NCI-H510A treated with DMSO at 0.1 percent for 48 hours (cell line): ENCODE measurements at regions not wholly inside any gene's neighbourhood (a gene's known extent, or its start where the extent isn't known, plus 50 kb on each side); places are given as distances from the start of the nearest gene placed in this dataset.

Experiments
- DNase-seq: peaks from one replicate; lab custom pipeline; 2025; lab: John Stamatoyannopoulos, UW

- no peak for DNase-seq
Measured at GRCh38 chr14:22513066-22513812, 75.8 kb downstream of the DAD1 start.

- no peak for DNase-seq
Measured at GRCh38 chr14:22512106-22512814, 76.8 kb downstream of the DAD1 start.

- DNase-seq = no peak
Measured at GRCh38 chr14:22510527-22511110, 78.4 kb downstream of the DAD1 start.

- no peak for DNase-seq
Measured at GRCh38 chr14:22509751-22510300, 79.2 kb downstream of the DAD1 start.

DNA sequence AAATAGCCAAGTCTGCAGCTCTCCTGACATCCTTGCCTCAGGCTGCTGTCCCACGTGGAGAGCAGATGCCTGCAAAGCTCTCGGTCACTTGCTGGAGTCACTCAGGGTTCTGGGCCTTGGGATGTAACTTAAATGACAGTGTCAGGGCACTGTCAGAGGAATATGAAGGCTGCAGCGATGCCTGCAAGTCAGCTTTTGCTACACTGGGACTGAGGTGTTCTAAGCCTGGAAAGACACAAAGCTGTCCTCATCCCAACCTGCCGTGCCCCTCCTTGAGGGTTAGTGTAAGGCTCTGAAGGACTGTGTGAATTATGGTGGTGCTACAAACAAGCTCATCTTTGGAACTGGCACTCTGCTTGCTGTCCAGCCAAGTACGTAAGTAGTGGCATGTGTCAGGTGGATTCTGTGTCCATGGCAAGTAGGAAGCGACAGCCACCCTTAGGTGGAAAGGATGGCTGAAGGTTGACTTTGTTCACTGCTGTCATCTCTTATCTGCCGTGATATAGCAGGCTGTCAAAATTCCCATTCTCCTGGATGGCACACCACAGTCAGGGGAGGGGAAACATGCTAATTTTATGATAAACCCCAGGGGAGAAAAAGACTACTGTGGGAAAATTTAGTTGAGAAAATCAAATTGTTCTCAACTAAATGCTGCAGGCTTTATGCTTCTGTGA, 79.9 kb downstream of the DAD1 start:
- no peak for DNase-seq

GRCh38 chr14:22508662-22509035, 80.4 kb downstream of the DAD1 start:
- no peak for DNase-seq

DNA sequence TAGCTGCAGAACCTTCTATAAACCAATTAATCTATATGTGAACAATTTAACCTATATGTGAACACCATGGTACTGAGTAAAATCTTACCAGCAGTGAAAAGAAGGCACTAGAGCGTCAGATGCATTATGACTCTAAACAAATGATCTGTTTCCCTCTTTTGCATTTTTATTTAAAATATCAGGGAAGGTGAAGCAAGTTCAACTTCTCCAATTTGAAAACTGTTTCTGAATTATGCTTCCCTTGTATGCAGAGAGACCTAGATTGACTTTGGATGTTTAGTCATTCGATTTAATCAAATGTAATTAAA, 80.9 kb downstream of the DAD1 start:
- DNase-seq = no peak

DNA sequence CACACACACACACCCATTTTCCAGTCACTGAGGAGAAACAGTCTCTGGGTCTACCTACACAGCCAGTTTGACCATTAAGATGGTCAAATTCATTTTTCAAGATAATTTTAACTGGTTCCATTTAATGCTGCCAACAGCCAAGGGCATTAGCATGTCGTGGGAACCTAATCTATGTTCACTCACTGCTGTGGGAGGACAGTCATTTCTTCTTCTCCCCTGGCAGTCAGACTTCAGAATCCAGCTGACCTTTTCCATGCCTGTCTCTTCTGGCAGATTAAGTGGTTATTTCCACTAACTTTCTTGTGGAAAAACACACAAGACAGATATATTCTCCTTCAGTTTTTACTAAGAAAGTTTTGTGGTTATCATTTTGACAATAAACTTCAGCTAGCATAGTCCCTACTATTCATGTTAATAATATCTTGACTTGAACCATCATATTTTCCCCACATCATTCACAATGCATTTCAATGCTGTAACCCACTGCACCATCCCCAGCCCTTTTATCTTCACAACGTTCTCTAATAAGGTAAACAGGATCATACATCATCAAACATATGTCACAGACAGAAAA, 82.2 kb downstream of the DAD1 start:
- DNase-seq = no peak

- DNase-seq = no peak
Measured at GRCh38 chr14:22506378-22506710, 82.7 kb downstream of the DAD1 start.

GRCh38 chr14:22505697-22506377, 83.2 kb downstream of the DAD1 start:
- no peak for DNase-seq

DNA sequence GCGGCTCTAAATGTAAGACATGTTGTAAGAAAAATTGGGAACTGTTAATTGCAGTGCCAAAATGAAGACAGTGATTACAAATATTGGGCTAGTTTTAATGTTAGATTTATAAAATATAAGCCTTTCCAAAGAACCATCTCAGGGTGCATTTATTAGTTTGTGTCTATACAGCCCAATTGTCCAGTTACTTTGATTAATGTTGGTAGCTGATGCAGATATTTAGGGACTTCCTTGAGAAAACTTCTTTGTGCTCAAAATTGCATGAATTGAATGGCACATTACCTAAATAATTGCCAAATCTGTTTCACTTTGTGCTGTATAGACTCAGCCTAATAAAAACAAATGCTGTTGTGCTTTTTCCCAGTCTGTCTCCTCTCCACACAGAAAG, 83.7 kb downstream of the DAD1 start:
- no peak for DNase-seq

DNA sequence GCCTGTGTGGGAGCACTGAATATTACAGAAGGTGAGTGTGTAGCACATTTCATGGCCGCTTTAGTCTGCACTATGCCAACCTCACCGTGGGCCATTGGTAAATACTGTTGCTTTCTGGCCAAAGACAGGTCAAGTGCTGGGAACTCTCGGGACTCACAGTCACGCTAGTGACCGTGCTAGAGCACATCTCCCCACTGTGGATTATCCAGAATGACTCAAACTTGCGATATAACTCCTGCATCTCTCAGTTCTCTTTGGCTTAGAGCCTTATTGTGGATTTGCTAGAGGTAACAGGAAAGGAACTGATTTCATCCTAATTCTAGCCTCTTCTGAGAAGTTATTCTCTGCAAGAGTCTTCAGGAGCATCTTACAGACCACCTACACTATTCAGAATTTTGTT, 86.5 kb downstream of the DAD1 start:
- no peak for DNase-seq

DNA sequence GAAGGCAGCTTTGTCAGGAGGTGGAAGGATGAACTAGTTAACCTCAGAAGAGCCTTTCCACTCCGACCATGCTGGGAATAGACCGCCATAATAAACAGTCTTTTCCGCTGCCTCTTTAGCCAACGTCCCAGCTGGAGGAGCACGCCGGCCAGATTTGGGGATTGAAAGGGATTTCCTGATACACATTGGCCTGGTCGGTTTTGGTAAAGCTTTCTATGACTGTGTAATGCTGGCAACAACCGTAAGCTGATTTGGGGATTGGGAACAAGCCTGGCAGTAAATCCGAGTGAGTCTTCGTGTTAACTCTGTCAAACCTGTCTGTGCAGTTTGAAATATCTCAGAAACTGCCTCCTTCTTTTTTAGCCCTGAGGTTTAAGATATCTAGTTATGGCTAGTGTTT, 87.0 kb downstream of the DAD1 start:
- DNase-seq = no peak

DNA sequence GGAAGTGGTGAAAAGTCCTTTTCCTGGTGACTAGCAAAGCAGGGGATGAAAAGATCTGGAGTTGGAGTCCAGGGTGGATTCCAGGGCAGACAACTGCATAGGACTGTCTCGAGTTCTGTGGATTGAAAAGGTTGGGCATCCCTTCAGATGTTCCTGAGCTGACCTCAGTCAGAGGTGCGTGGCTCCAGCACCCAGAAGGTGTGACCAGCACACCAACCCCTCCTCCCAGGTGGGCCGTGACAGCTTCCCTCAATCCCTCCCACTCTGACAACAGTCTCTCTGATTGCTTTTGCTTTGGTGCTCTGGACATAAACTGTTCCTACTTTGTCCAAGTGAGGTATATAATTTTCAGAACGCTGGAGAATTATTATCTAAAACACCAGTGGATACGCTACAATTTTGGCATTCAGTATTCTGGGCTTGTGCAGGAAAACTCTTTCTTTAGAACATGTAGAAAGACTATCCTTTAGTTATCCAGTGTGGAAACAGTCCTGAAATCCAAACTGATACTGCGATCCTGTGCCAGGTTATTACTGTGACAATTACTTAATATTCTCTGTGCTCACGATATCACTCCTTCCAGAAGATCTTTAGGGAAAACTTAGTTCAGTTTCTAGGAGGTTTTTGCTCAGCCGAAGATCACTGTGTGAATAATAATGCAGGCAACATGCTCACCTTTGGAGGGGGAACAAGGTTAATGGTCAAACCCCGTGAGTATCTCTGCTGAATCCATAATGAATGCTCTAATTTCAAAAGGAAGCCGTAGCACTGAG, 87.9 kb downstream of the DAD1 start:
- no peak for DNase-seq

DNA sequence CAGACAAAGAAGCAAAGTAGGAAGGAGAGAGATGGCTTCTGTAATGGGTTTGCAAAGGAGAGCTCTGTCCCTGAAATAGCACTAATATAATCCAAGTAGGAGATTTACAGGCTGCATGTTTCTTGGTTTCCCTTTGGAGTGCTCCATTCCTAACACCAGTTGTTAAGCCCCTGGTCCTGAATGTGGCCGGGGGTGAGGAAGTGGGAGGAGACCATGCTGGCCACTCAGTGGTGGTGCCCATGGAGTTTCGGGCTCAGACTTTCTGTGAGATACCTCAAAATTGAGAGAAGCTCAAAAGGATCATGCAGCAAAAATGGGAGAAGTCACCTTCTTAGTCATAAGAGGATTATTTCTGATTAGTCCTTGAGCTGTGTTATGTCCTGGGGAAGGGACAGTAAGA, 88.5 kb downstream of the DAD1 start:
- DNase-seq = no peak

- DNase-seq = no peak
Measured at GRCh38 chr14:22497671-22498093, 91.3 kb downstream of the DAD1 start.

GRCh38 chr14:22497144-22497423, 91.9 kb downstream of the DAD1 start:
- no peak for DNase-seq

GRCh38 chr14:22494486-22495135, 94.4 kb downstream of the DAD1 start:
- no peak for DNase-seq

- no peak for DNase-seq
Measured at GRCh38 chr14:22493753-22494152, 95.3 kb downstream of the DAD1 start.

DNA sequence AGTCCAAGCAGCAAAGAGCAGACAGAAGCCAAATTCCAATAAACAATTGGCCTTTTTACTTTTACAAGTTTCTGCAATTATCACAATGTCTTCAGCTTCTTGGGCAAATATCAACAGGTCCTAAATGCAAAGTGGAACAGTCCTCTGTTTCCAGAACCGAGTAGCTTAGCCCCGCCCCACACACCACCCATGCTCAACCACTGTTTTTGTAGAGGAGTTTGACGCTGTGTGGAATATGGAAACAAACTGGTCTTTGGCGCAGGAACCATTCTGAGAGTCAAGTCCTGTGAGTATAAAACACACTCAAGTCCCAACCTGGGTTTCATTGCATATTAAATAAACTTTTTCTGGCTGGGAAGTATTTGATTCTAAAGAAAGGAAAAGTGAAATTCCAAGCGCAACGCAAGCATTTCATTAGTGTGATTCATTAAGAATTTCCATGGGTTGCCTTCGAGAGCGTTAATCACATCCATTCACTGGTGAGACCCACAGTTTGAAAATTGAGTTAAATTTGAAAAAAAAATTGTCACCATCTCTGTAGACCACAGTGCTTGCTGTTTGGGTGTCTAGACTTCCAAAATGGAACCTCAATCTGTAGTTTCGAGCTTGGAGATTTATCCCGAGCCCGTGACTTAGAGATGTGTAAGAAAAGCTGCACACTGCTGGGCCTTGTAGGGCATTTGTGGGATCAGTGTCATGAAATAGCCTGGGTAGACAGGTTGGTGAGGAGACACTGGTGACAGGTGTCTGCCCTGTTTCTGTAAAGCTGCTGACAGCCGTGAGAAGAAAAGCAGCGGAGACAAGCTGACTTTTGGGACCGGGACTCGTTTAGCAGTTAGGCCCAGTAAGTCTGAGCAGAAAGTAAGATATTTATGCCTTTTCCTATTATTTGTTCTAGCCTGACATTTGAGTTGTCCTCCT, 96.1 kb downstream of the DAD1 start:
- DNase-seq = no peak
